Aorta (tissue), 5 donors: ENCODE measurements at regions not wholly inside any gene's neighbourhood (a gene's known extent, or its start where the extent isn't known, plus 50 kb on each side); places are given as distances from the start of the nearest gene placed in this dataset.

Source experiments
- ATAC-seq: fragments of 200-7000 bp; cut with Tn5 transposase; one replicate; pipeline ENCODE4 v1.9.1; 2022; ENCODE audit warnings: moderate library complexity; ENCODE audit not compliant: low FRiP score
- DNase-seq, 2 donors: peaks; one replicate each; pipeline ENCODE4 v3.0.0-alpha.2; 2020
- H3K27ac ChIP-seq, 2 donors: one replicate each; pipeline ENCODE4 v1.5.1; 2013; ENCODE audit warnings: low read length in 2 of 2, mild to moderate bottlenecking in 2 of 2, moderate library complexity in 2 of 2, control low read depth in 1 of 2, inconsistent platforms in 1 of 2, low read depth in 1 of 2
- H3K27me3 ChIP-seq, 2 donors: one replicate each; pipeline ENCODE4 v1.6.1; 2013; ENCODE audit warnings: control low read depth in 1 of 2, low read length in 1 of 2, mild to moderate bottlenecking in 1 of 2, moderate library complexity in 1 of 2; ENCODE audit not compliant: insufficient read depth in 2 of 2, control insufficient read depth in 1 of 2
- H3K36me3 ChIP-seq, 2 donors: one replicate each; pipeline ENCODE4 v1.6.1; 2013; ENCODE audit warnings: control low read depth in 1 of 2, low read length in 1 of 2, mild to moderate bottlenecking in 1 of 2; ENCODE audit not compliant: insufficient read depth in 2 of 2, control insufficient read depth in 1 of 2
- H3K4me1 ChIP-seq, 2 donors: one replicate each; pipeline ENCODE4 v1.6.1; 2013; ENCODE audit warnings: low read length in 2 of 2, control low read depth in 1 of 2, mild to moderate bottlenecking in 1 of 2, moderate library complexity in 1 of 2; ENCODE audit not compliant: insufficient read depth in 2 of 2, control insufficient read depth in 1 of 2
- H3K4me3 ChIP-seq, 2 donors: one replicate each; pipeline ENCODE4 v1.5.1; 2013; ENCODE audit warnings: low read length in 2 of 2, control low read depth in 1 of 2, mild to moderate bottlenecking in 1 of 2
- H3K9me3 ChIP-seq: one replicate; pipeline ENCODE4 v1.6.1; 2013; ENCODE audit warnings: mild to moderate bottlenecking, low read length; ENCODE audit not compliant: control insufficient read depth
- WGBS, 2 donors: extraction: QIAGEN DNeasy Blood & Tissue Kit; methylation state at CpG; one replicate each; pipeline ENCODE4 v1.1.7; 2013; 5-methylcytosine and 5-hydroxymethylcytosine counted together
- intact Hi-C, 2 donors: fragments of 100-400 bp; cut with DNase I; formaldehyde crosslinking; loops; one replicate each; pipeline versions ENCODE4 v1.14.2 to v1.15.0; 2022
- donor health status: healthy with polysubstance abuse.
- donor health status: Bipolar disorder and iron deficiency.
- donor health status: DM: no; HTN: no; CAD: no.
- donor health status: DM: no; HTN: no; CAD: no.
- donor health status: DM: yes; HTN: yes; CAD: no.

- no peak overlapping the region for H3K4me3 ChIP-seq
- H3K36me3 ChIP-seq, result no peaks in the 10 kb centered on the region
- H3K27ac ChIP-seq, result no peak overlapping the region
- no peaks in the 10 kb centered on the region for H3K27me3 ChIP-seq
- DNase-seq (no peak), ATAC-seq (no peak)
- no peaks in the 10 kb centered on the region for H3K9me3 ChIP-seq
- intact Hi-C loops, result no loop called here
- no peaks in the 10 kb centered on the region for H3K4me1 ChIP-seq
- 96 to 100% methylated on average over 1 of the region's 1 CpG for WGBS, 2 donors
Measured at GRCh38 chr21:20774737-20775136, 223.5 kb upstream of the NCAM2 start.

- intact Hi-C loops, result no loop called here
- Histone ChIP-seq H3K27ac (no peak overlapping the region), H3K4me3 (no peak overlapping the region), H3K4me1 (no peaks in the 10 kb centered on the region), H3K9me3 (no peaks in the 10 kb centered on the region), H3K36me3 (no peaks in the 10 kb centered on the region), H3K27me3 (no peaks in the 10 kb centered on the region)
- ATAC-seq (no peak), DNase-seq (no peak)
- 69 to 70% methylated on average over 2 of the region's 2 CpGs for WGBS, 2 donors
Measured at GRCh38 chr21:20779321-20779720, 218.9 kb upstream of the NCAM2 start.

- WGBS, 2 donors, result 49 to 51% methylated on average over 5 of the region's 5 CpGs
- Histone ChIP-seq H3K9me3 (no peaks in the 10 kb centered on the region), H3K36me3 (no peaks in the 10 kb centered on the region), H3K27me3 (no peaks in the 10 kb centered on the region), H3K4me1 (no peaks in the 10 kb centered on the region), H3K4me3 (no peak overlapping the region), H3K27ac (no peak overlapping the region)
- intact Hi-C loops, result no loop called here
- DNase-seq (no peak), ATAC-seq (no peak)
Measured at GRCh38 chr21:20783611-20784010, 214.6 kb upstream of the NCAM2 start.

GRCh38 chr21:20789729-20790500 is 208.3 kb upstream of the NCAM2 start:
- 18 to 24% methylated on average over 2 of the region's 2 CpGs for WGBS, 2 donors
- H3K4me3 ChIP-seq, result no peak overlapping the region
- no peaks in the 10 kb centered on the region for H3K4me1 ChIP-seq
- H3K9me3 ChIP-seq, result no peaks in the 10 kb centered on the region
- H3K27ac ChIP-seq, result no peak overlapping the region
- no peaks in the 10 kb centered on the region for H3K36me3 ChIP-seq
- intact Hi-C loops, result no loop called here
- DNase-seq (no peak), ATAC-seq (no peak)
- H3K27me3 ChIP-seq, result no peaks in the 10 kb centered on the region

- no peak overlapping the region for H3K4me3 ChIP-seq
- no peaks in the 10 kb centered on the region for H3K4me1 ChIP-seq
- no peak overlapping the region for H3K27ac ChIP-seq
- H3K27me3 ChIP-seq, result no peaks in the 10 kb centered on the region
- H3K36me3 ChIP-seq, result no peaks in the 10 kb centered on the region
- H3K9me3 ChIP-seq, result no peaks in the 10 kb centered on the region
- no peak for ATAC-seq
- 65 to 67% methylated on average over 3 of the region's 3 CpGs for WGBS, 2 donors
- intact Hi-C loops, result no loop called here
- DNase-seq, result no peak
Measured at GRCh38 chr21:20800106-20800505, 198.1 kb upstream of the NCAM2 start.

- WGBS, 2 donors, result 79 to 82% methylated on average over 4 of the region's 4 CpGs
Measured at GRCh38 chr21:20802201-20802600, 196.0 kb upstream of the NCAM2 start.

GRCh38 chr21:20802631-20803260 is 195.5 kb upstream of the NCAM2 start:
- Histone ChIP-seq H3K4me3 (no peak overlapping the region), H3K9me3 (peaks cover 1% of the 10 kb centered on the region), H3K27me3 (no peaks in the 10 kb centered on the region), H3K27ac (no peak overlapping the region), H3K4me1 (no peaks in the 10 kb centered on the region), H3K36me3 (no peaks in the 10 kb centered on the region)
- DNase-seq (no peak), ATAC-seq (no peak)
- intact Hi-C loops, result no loop called here
- 36 to 41% methylated on average over 8 of the region's 8 CpGs for WGBS, 2 donors

More at GRCh38 chr21:20802201-20802600, 196.0 kb upstream of the NCAM2 start:
- Histone ChIP-seq H3K4me1 (no peaks in the 10 kb centered on the region), H3K27me3 (no peaks in the 10 kb centered on the region), H3K9me3 (peaks cover 1% of the 10 kb centered on the region), H3K36me3 (no peaks in the 10 kb centered on the region), H3K4me3 (no peak overlapping the region), H3K27ac (no peak overlapping the region)
- DNase-seq (no peak), ATAC-seq (no peak)
- intact Hi-C loops, result no loop called here

- Histone ChIP-seq H3K4me3 (no peak overlapping the region), H3K4me1 (no peaks in the 10 kb centered on the region), H3K9me3 (no peaks in the 10 kb centered on the region), H3K27ac (no peak overlapping the region), H3K27me3 (no peaks in the 10 kb centered on the region), H3K36me3 (no peaks in the 10 kb centered on the region)
- DNase-seq (no peak), ATAC-seq (no peak)
- intact Hi-C loops, result no loop called here
- WGBS, 2 donors, result 82 to 83% methylated on average over 6 of the region's 6 CpGs
Measured at GRCh38 chr21:20811702-20812101, 186.5 kb upstream of the NCAM2 start.

GRCh38 chr21:20814090-20814489 is 184.1 kb upstream of the NCAM2 start:
- no peak for ATAC-seq
- intact Hi-C loops, result no loop called here
- WGBS, 2 donors, result 69 to 71% methylated on average over 1 of the region's 1 CpG

More at GRCh38 chr21:20814090-20814489, 184.1 kb upstream of the NCAM2 start:
- Histone ChIP-seq H3K27me3 (no peaks in the 10 kb centered on the region), H3K27ac (no peak overlapping the region), H3K9me3 (no peaks in the 10 kb centered on the region), H3K36me3 (no peaks in the 10 kb centered on the region), H3K4me3 (no peak overlapping the region), H3K4me1 (no peaks in the 10 kb centered on the region)
- DNase-seq, result no peak
